Right lobe of liver (tissue), 6 donors: ENCODE measurements at regions not wholly inside any gene's neighbourhood (a gene's known extent, or its start where the extent isn't known, plus 50 kb on each side); places are given as distances from the start of the nearest gene placed in this dataset.

Experiments
- ATAC-seq, 4 donors: fragments of 200-7000 bp; cut with Tn5 transposase; one replicate each; pipeline ENCODE4 v1.9.1; 2020; ENCODE audit warnings: mild to moderate bottlenecking in 4 of 4, moderate library complexity in 4 of 4
- DNase-seq, 3 donors: peaks; one replicate each; pipeline ENCODE4 v3.0.0-alpha.2; 2020
- H3K27ac ChIP-seq, 3 donors: fragments of 200-600 bp; one replicate each; pipeline ENCODE4 v1.8.0; 2022
- H3K27me3 ChIP-seq, 2 donors: fragments of 200-600 bp; one replicate each; pipeline ENCODE4 v1.8.0; 2022
- H3K36me3 ChIP-seq, 4 donors: fragments of 200-600 bp; sonication (generic) in 1 of 4; one replicate each; pipeline versions ENCODE4 v1.5.1 to v1.8.0; 2017 to 2022; ENCODE audit warnings: control low read depth in 1 of 4
- H3K4me1 ChIP-seq, 4 donors: fragments of 200-600 bp; sonication (generic) in 1 of 4; one replicate each; pipeline versions ENCODE4 v1.5.1 to v1.8.0; 2017 to 2022; ENCODE audit warnings: control low read depth in 1 of 4
- H3K4me3 ChIP-seq, 3 donors: fragments of 200-600 bp; one replicate each; pipeline ENCODE4 v1.8.0; 2022
- H3K9me3 ChIP-seq, 4 donors: fragments of 200-600 bp; sonication (generic) in 1 of 4; one replicate each; pipeline versions ENCODE4 v1.5.1 to v1.8.0; 2017 to 2022; ENCODE audit warnings: control low read depth in 1 of 4
- CTCF ChIP-seq, 4 donors: fragments of 200-600 bp in 3 of 4; fragments of 450-650 bp in 1 of 4; IDR thresholded peaks; one replicate each; pipeline versions ENCODE4 v1.5.1 to v1.8.0; 2016 to 2022; ENCODE audit warnings: antibody characterized with exemption in 4 of 4, mild to moderate bottlenecking in 2 of 4
- POLR2A ChIP-seq: fragments of 450-650 bp; IDR thresholded peaks from one replicate; pipeline ENCODE4 v1.6.1; 2017; ENCODE audit warnings: antibody characterized with exemption, mild to moderate bottlenecking
- WGBS: methylation state at CpG from one replicate; pipeline ENCODE4 v1.1.6; 2018; ENCODE audit warnings: low coverage, low lambda C conversion rate; ENCODE audit not compliant: insufficient coverage; ENCODE audit errors: missing lambda C conversion rate; 5-methylcytosine and 5-hydroxymethylcytosine counted together
- intact Hi-C, 2 donors: fragments of 100-400 bp; cut with DNase I; formaldehyde crosslinking; loops; one replicate each; pipeline versions ENCODE4 v1.11.2 to v1.14.1; 2022
- donor health status: DM: no; HTN: yes; CAD: no.
- donor health status: DM: no; HTN: no; CAD: no.
- donor health status: DM: no; HTN: no; CAD: no.
- donor health status: DM: no; HTN: yes; CAD: no.
- donor health status: DM: no; HTN: yes; CAD: no.

GRCh38 chr2:221243771-221244170 is 328.3 kb downstream of the EPHA4 start:
- TF ChIP-seq CTCF (IDR thresholded peaks at IDR 0.05): no peak
- TF ChIP-seq POLR2A: no peak
- H3K4me3 ChIP-seq: no peak overlapping the region
- whole genome bisulfite sequencing: 67% methylated on average over 2 of the region's 2 CpGs
- H3K27ac ChIP-seq: no peak overlapping the region
- no peaks in the 10 kb centered on the region for H3K36me3 ChIP-seq
- no peaks in the 10 kb centered on the region for H3K4me1 ChIP-seq
- DNase-seq (no peak), ATAC-seq (no peak)
- H3K27me3 ChIP-seq: no peaks in the 10 kb centered on the region
- no peaks in the 10 kb centered on the region for H3K9me3 ChIP-seq
- intact Hi-C loops: no loop called here

- H3K9me3 ChIP-seq: no peaks in the 10 kb centered on the region
- ATAC-seq: no peak
- intact Hi-C loops: no loop called here
- DNase-seq: no peak
- no peaks in the 10 kb centered on the region for H3K4me1 ChIP-seq
- no peaks in the 10 kb centered on the region for H3K36me3 ChIP-seq
- H3K27me3 ChIP-seq: no peaks in the 10 kb centered on the region
- H3K27ac ChIP-seq: no peak overlapping the region
- TF ChIP-seq CTCF (IDR thresholded peaks at IDR 0.05) (no peak), POLR2A (no peak)
- WGBS: 51% methylated on average over 3 of the region's 3 CpGs
- no peak overlapping the region for H3K4me3 ChIP-seq
Measured at GRCh38 chr2:221245045-221245444, 327.1 kb downstream of the EPHA4 start.

- Histone ChIP-seq H3K27me3 (no peaks in the 10 kb centered on the region), H3K36me3 (no peaks in the 10 kb centered on the region), H3K4me1 (no peaks in the 10 kb centered on the region), H3K9me3 (no peaks in the 10 kb centered on the region), H3K27ac (no peak overlapping the region), H3K4me3 (no peak overlapping the region)
- WGBS: 23% methylated on average over 2 of the region's 2 CpGs
- intact Hi-C loops: no loop called here
- DNase-seq: no peak
- no peak for ATAC-seq
- TF ChIP-seq POLR2A: no peak
- TF ChIP-seq CTCF (IDR thresholded peaks at IDR 0.05): no peak
Measured at GRCh38 chr2:221245772-221246171, 326.3 kb downstream of the EPHA4 start.

GRCh38 chr2:221254299-221254698 is 317.8 kb downstream of the EPHA4 start:
- H3K27me3 ChIP-seq: no peaks in the 10 kb centered on the region
- no peaks in the 10 kb centered on the region for H3K36me3 ChIP-seq
- intact Hi-C loops: no loop called here
- no peak overlapping the region for H3K4me3 ChIP-seq
- WGBS: 38% methylated on average over 3 of the region's 4 CpGs
- no peak overlapping the region for H3K27ac ChIP-seq
- DNase-seq: no peak
- TF ChIP-seq POLR2A (no peak), CTCF (IDR thresholded peaks at IDR 0.05) (no peak)
- no peak for ATAC-seq
- H3K4me1 ChIP-seq: no peaks in the 10 kb centered on the region
- no peaks in the 10 kb centered on the region for H3K9me3 ChIP-seq

GRCh38 chr2:221255862-221256261 is 316.2 kb downstream of the EPHA4 start:
- no peaks in the 10 kb centered on the region for H3K36me3 ChIP-seq
- H3K4me1 ChIP-seq: no peaks in the 10 kb centered on the region
- H3K4me3 ChIP-seq: no peak overlapping the region
- 39% methylated on average over 5 of the region's 5 CpGs for WGBS
- no peaks in the 10 kb centered on the region for H3K27me3 ChIP-seq
- H3K27ac ChIP-seq: no peak overlapping the region
- no peaks in the 10 kb centered on the region for H3K9me3 ChIP-seq
- intact Hi-C loops: no loop called here
- TF ChIP-seq POLR2A (no peak), CTCF (IDR thresholded peaks at IDR 0.05) (no peak)
- DNase-seq (no peak), ATAC-seq (no peak)
